ENCODE measurements at regions not wholly inside any gene's neighbourhood (a gene's known extent, or its start where the extent isn't known, plus 50 kb on each side); places are given as distances from the start of the nearest gene placed in this dataset.

GRCh38 chr3:4196506-4197147 is 106.5 kb upstream of the SETMAR start:
- TF ChIP-seq CTCF (conservative IDR thresholded peaks at IDR 0.05; ENCODE audit: low read depth, low read length) (no peak), EZH2 (IDR thresholded peaks at IDR 0.05; ENCODE audit: borderline replicate concordance, low read depth, low read length, poor library complexity, severe bottlenecking) (no peak)
